ENCODE measurements at regions not wholly inside any gene's neighbourhood (a gene's known extent, or its start where the extent isn't known, plus 50 kb on each side); places are given as distances from the start of the nearest gene placed in this dataset.

DNA sequence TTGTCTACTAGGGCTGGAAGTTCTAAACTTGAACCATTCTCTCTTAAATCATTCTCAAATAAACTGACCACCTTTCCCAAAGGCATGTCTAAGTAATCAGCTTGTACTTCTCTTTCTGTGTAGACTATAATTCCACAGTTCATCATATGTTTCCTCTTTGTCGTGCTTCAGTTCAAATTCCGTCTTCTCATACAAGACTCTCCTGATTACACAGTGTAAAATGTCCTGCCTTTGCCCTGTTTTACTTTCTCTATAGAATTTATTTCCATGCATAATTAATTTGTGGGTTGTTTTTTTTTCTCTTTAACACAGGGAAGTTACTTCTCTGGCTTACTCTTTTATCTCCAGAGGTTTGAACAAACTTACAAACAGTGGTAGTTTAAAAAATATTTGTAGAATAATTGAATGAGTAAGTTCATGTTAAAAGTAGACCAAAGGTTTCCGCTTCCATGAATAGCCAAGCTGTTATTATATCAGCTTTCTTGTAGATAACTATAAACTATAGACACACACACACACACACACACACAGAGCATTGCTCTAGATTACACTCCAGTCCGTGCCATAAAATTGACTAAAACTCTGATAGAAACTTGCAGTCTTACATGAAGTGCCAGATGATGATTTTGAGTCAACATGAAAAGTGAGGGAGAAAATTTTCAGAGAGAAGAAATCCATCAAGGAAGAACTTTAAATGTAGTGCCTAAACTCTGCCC is 119.0 kb downstream of the SUCNR1 start:
- TF ChIP-seq, protein P1, sequence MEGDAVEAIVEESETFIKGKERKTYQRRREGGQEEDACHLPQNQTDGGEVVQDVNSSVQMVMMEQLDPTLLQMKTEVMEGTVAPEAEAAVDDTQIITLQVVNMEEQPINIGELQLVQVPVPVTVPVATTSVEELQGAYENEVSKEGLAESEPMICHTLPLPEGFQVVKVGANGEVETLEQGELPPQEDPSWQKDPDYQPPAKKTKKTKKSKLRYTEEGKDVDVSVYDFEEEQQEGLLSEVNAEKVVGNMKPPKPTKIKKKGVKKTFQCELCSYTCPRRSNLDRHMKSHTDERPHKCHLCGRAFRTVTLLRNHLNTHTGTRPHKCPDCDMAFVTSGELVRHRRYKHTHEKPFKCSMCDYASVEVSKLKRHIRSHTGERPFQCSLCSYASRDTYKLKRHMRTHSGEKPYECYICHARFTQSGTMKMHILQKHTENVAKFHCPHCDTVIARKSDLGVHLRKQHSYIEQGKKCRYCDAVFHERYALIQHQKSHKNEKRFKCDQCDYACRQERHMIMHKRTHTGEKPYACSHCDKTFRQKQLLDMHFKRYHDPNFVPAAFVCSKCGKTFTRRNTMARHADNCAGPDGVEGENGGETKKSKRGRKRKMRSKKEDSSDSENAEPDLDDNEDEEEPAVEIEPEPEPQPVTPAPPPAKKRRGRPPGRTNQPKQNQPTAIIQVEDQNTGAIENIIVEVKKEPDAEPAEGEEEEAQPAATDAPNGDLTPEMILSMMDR (IDR thresholded peaks at IDR 0.05; ENCODE audit: low read depth, low read length): no peak
- no peak for DNase-seq (ENCODE audit: extremely low read depth, low read depth)

DNA sequence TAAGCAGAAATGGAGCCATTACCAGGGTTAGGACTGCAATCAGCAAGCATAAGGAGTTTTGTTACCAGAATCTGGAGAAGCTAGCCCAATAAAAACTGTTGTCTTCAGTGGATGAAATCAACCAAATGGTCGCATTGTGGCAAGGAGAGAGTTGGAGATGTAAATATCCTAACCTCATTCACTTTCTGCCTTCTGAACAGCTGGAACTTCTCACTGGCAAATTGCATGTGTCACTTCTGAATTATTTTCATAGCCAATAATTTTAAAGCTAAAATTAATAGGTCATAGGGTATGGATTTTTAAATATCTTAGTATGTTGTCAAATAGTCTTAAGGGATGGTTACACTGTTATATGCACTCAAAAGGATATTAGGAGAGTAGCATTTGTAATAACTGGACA is 121.6 kb downstream of the SUCNR1 start:
- no peak for DNase-seq (ENCODE audit: extremely low read depth, low read depth)

DNA sequence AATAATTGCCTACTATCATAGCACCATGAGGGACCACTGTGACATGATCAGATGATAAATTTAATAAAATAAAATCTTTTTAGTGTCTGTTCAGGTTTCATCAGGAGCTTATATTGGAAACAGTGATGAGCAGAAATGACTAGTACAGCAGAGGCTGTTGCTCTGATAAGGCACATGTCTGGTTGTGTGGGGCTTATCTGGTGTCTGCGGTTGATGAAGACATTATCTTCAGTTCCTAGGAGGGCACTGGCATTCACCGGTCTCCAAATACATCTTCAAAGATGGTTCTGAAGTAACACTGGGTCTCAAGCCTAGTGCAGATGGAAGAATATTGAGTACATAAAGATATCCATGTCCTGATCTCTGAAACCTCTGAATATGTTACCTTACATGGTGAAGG is 125.3 kb downstream of the SUCNR1 start:
- TF ChIP-seq, protein P1 (IDR thresholded peaks at IDR 0.05; ENCODE audit: low read depth, low read length): no peak
- no peak for DNase-seq (ENCODE audit: extremely low read depth, low read depth)

More for the DNA sequence above, 121.6 kb downstream of the SUCNR1 start:
- TF ChIP-seq, protein P1 (IDR thresholded peaks at IDR 0.05; ENCODE audit: low read depth, low read length): no peak

DNA sequence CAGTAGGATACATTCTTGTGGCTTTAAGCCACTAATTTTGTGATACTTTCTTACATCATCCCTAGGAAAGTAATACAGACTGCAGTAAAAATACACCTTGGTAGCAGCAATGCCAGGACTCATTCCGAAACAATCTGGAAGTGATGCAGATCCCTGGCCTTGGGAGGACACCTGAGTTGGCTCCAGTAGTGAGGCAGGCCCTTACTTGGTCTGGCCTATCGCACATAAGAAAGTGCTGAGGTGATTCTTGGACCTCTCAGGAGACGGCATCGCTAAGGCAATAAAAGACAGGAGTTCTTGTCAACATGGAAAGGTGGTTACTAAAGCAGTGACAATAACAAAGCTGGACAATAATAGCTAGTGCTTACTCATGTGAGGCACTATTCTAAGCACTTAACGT is 126.5 kb downstream of the SUCNR1 start:
- TF ChIP-seq, protein P1 (IDR thresholded peaks at IDR 0.05; ENCODE audit: low read depth, low read length): no peak
- DNase-seq (ENCODE audit: extremely low read depth, low read depth): no peak

DNA sequence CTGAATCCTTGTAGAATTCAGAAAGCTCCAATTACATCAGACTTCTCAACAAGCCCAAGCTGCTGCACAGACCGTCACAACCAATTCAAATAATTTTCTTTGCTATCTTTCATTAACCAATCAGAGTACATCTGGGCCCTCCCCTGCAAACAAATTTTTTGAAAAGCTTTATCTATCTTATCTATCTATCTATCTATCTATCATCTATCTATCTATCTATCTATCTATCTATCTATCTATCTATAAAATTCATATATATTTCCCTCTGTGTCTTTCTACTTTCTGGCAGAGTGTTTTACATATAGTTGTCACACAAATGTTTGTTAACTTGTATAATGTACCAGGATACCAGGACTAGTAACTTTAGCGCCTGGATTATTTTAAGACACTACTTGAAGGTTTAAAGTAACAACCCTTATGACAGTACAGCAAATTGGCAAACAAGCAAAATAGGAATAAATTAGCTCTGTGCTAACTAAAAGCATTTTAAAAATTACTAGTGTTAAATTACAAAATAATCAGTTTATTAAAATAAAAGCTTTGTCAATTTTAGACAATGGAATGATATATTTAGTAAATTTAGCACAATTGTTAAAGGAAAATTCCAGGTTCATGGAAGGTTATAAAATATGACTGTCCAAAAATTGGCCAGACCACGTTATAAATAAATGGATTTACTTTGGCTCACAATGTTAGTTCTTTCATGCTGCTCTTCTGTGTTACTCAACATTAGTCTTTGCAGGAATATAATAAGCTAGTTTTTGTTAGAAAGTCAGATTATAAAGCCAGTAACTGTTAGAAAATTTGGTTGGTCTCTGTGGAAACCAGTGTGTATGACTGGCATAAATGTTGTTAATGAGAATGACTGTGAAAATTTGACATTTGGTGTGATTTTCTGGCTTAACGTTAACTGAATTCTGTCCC is 138.6 kb downstream of the SUCNR1 start:
- no peak for DNase-seq (ENCODE audit: extremely low read depth, low read depth)

DNA sequence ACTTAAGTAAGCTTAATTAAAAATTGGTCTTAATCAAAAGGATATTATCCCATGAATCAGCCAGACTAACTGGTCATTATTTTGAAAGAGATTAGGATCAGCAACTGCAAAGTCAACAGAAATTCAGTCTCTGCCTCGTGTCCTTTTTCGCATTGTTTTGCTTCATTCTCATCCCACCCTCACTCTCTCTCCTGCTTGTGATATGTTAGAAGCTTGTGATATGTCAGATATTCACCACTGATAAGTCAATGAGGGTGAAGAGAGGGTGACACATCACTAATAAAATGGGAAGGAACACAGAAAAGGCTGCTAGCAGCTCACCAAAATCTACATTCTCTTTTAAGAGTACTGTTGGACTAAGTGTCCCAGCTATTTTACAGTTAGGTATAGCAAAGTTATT is 146.1 kb downstream of the SUCNR1 start:
- DNase-seq (ENCODE audit: extremely low read depth, low read depth): no peak
- TF ChIP-seq, protein P1 (IDR thresholded peaks at IDR 0.05; ENCODE audit: low read depth, low read length): no peak

More for the DNA sequence above, 138.6 kb downstream of the SUCNR1 start:
- TF ChIP-seq, protein P1 (IDR thresholded peaks at IDR 0.05; ENCODE audit: low read depth, low read length): no peak

DNA sequence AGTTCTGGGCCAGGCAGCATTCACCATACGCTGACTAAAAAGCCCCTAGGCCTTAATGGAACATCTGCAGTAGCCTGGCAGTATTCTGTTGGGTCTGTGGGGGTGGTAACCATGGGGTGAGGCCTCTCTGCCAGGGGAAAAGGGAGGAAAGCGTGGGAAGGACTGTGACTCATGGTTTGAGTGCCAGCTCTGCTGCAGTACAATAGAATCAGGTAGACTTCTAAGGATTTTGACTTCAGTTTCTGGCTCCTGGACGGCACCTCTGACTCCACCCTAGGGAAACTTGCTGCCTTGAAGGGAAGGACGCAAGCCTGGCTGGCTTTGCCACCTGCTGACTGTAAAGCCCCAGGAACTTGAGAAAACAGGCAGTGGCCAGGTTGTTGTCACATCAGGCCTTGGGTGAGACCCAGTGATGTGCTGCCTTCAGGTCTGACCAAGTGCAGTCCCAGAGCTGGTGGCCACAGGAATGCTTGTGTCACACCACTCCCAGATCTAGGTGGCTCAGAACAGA is 148.6 kb downstream of the SUCNR1 start:
- TF ChIP-seq, protein P1 (IDR thresholded peaks at IDR 0.05; ENCODE audit: low read depth, low read length): no peak

More for the DNA sequence above, 148.6 kb downstream of the SUCNR1 start:
- peak; percentile 1 for DNase-seq (ENCODE audit: extremely low read depth, low read depth)
